ENCODE measurements at regions not wholly inside any gene's neighbourhood (a gene's known extent, or its start where the extent isn't known, plus 50 kb on each side); places are given as distances from the start of the nearest gene placed in this dataset.
"Not testable (repeated sequence)": the region's sequence is repeated elsewhere in the genome, so short reads cannot be mapped to it uniquely, and the experiment has no call there.

- DNase-seq = no peak
Measured at GRCh38 chr2:31651736-31652135, 71.0 kb upstream of the SRD5A2 start.

DNA sequence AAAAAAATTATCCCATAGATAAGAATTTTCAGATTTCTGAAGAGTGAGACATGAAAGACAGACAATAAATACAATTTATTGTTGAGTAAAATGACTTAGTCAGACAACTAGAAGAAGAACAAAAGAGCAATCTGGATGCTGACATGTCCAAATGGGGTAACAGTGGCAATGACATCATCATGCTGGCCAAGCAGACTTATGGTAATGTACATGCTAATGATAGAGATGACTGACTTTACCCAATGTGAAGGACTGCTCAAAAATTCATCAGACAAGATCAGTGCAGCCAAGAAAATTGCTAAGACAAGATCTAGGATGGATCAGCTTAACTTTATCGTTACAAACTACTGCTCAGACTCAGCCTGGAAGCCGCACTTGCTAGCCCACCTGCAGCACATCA is 70.5 kb upstream of the SRD5A2 start:
- no peak for DNase-seq

- no peak for DNase-seq
Measured at GRCh38 chr2:31644551-31644950, 63.8 kb upstream of the SRD5A2 start.

DNA sequence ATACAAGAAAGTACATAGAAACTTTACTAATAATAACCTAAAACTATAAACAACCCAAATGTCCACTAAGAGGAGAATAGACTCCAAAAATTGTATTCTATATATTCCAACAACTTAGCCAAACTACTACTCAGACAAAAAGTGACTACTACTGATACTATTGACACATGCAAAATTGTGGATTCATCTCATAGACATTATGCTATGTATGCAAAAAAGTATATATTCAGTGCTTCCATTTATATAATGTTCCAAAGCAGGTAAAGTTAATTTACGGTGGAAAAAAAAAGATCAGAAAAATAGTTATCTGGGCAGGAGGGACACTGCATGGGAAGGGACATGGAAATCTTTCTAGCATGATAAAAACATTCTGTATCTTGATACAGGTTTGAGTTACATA is 62.0 kb upstream of the SRD5A2 start:
- DNase-seq = no peak

- DNase-seq = not testable (repeated sequence)
Measured at GRCh38 chr2:31632201-31632600, 51.5 kb upstream of the SRD5A2 start.
